Muscle layer of duodenum (tissue), 2 donors: ENCODE measurements at regions not wholly inside any gene's neighbourhood (a gene's known extent, or its start where the extent isn't known, plus 50 kb on each side); places are given as distances from the start of the nearest gene placed in this dataset.

Experiments used
- H3K27ac ChIP-seq: one replicate; pipeline ENCODE4 v1.7.0; 2013; ENCODE audit warnings: mild to moderate bottlenecking, low read length
- H3K27me3 ChIP-seq: one replicate; pipeline ENCODE4 v1.7.0; 2013; ENCODE audit warnings: low read depth, mild to moderate bottlenecking, control low read depth, low read length
- H3K36me3 ChIP-seq, 2 donors: one replicate each; pipeline ENCODE4 v1.7.0; 2013; ENCODE audit warnings: low read length in 2 of 2, control low read depth in 1 of 2, mild to moderate bottlenecking in 1 of 2; ENCODE audit not compliant: insufficient read depth in 2 of 2, control insufficient read depth in 1 of 2
- H3K4me1 ChIP-seq, 2 donors: one replicate each; pipeline ENCODE4 v1.7.0; 2013; ENCODE audit warnings: low read length in 2 of 2, mild to moderate bottlenecking in 2 of 2, control low read depth in 1 of 2, moderate library complexity in 1 of 2; ENCODE audit not compliant: insufficient read depth in 2 of 2, control insufficient read depth in 1 of 2
- H3K4me3 ChIP-seq, 2 donors: one replicate each; pipeline ENCODE4 v1.7.0; 2013; ENCODE audit warnings: low read length in 2 of 2, low read depth in 1 of 2, mild to moderate bottlenecking in 1 of 2
- H3K9me3 ChIP-seq, 2 donors: one replicate each; pipeline ENCODE4 v1.7.0; 2013; ENCODE audit warnings: low read length in 2 of 2, control low read depth in 1 of 2, mild to moderate bottlenecking in 1 of 2; ENCODE audit not compliant: control insufficient read depth in 1 of 2
- donor health status: healthy.

GRCh38 chr11:70623906-70624597 lies 225.7 kb downstream of the CTTN start:
- no peak overlapping the region for H3K4me3 ChIP-seq
- peaks cover 0 to 8% of the 10 kb centered on the region in 2 donors for H3K4me1 ChIP-seq
- H3K36me3 ChIP-seq: no peaks in the 10 kb centered on the region
- no peak overlapping the region for H3K27ac ChIP-seq
- peaks cover 6 to 9% of the 10 kb centered on the region in 2 donors for H3K9me3 ChIP-seq
- no peaks in the 10 kb centered on the region for H3K27me3 ChIP-seq

GRCh38 chr11:70624598-70624993 lies 226.3 kb downstream of the CTTN start:
- Histone ChIP-seq H3K36me3 (no peaks in the 10 kb centered on the region), H3K9me3 (peaks cover 6 to 9% of the 10 kb centered on the region in 2 donors), H3K27ac (no peak overlapping the region), H3K4me1 (peaks cover 0 to 8% of the 10 kb centered on the region in 2 donors), H3K4me3 (no peak overlapping the region), H3K27me3 (no peaks in the 10 kb centered on the region)

GRCh38 chr11:70625051-70625450 lies 226.7 kb downstream of the CTTN start:
- Histone ChIP-seq H3K4me3 (no peak overlapping the region), H3K9me3 (peaks cover 6 to 9% of the 10 kb centered on the region in 2 donors), H3K27me3 (no peaks in the 10 kb centered on the region), H3K36me3 (no peaks in the 10 kb centered on the region), H3K27ac (no peak overlapping the region), H3K4me1 (peaks cover 0 to 8% of the 10 kb centered on the region in 2 donors)

GRCh38 chr11:70625582-70626518 lies 227.5 kb downstream of the CTTN start:
- no peaks in the 10 kb centered on the region for H3K36me3 ChIP-seq
- H3K4me1 ChIP-seq: peaks cover 0 to 8% of the 10 kb centered on the region in 2 donors
- H3K27ac ChIP-seq: no peak overlapping the region
- no peaks in the 10 kb centered on the region for H3K27me3 ChIP-seq
- H3K9me3 ChIP-seq: peaks cover 2 to 5% of the 10 kb centered on the region in 2 donors
- no peak overlapping the region for H3K4me3 ChIP-seq

GRCh38 chr11:70627219-70627618 lies 228.9 kb downstream of the CTTN start:
- no peak overlapping the region for H3K4me3 ChIP-seq
- no peak overlapping the region for H3K27ac ChIP-seq
- H3K36me3 ChIP-seq: no peaks in the 10 kb centered on the region
- peaks cover 0 to 8% of the 10 kb centered on the region in 2 donors for H3K4me1 ChIP-seq
- no peaks in the 10 kb centered on the region for H3K9me3 ChIP-seq
- H3K27me3 ChIP-seq: no peaks in the 10 kb centered on the region

- Histone ChIP-seq H3K9me3 (no peaks in the 10 kb centered on the region), H3K27me3 (no peaks in the 10 kb centered on the region), H3K27ac (no peak overlapping the region), H3K4me1 (peaks cover 0 to 8% of the 10 kb centered on the region in 2 donors), H3K4me3 (no peak overlapping the region), H3K36me3 (no peaks in the 10 kb centered on the region)
Measured at GRCh38 chr11:70628176-70628854, 230.0 kb downstream of the CTTN start.

- Histone ChIP-seq H3K9me3 (no peaks in the 10 kb centered on the region), H3K27ac (no peak overlapping the region), H3K36me3 (no peaks in the 10 kb centered on the region), H3K4me1 (peaks cover 0 to 8% of the 10 kb centered on the region in 2 donors), H3K4me3 (peak overlapping the region in 1 of 2 donors; percentile 8), H3K27me3 (no peaks in the 10 kb centered on the region)
Measured at GRCh38 chr11:70628855-70629844, 230.8 kb downstream of the CTTN start.

GRCh38 chr11:70630068-70630467 lies 231.7 kb downstream of the CTTN start:
- H3K27me3 ChIP-seq: no peaks in the 10 kb centered on the region

GRCh38 chr11:70630816-70631623 lies 232.7 kb downstream of the CTTN start:
- Histone ChIP-seq H3K36me3 (no peaks in the 10 kb centered on the region), H3K27me3 (no peaks in the 10 kb centered on the region), H3K9me3 (no peaks in the 10 kb centered on the region), H3K4me3 (no peak overlapping the region), H3K4me1 (peaks cover 0 to 8% of the 10 kb centered on the region in 2 donors), H3K27ac (no peak overlapping the region)

More at GRCh38 chr11:70630068-70630467, 231.7 kb downstream of the CTTN start:
- Histone ChIP-seq H3K4me3 (no peak overlapping the region), H3K27ac (no peak overlapping the region), H3K9me3 (no peaks in the 10 kb centered on the region), H3K4me1 (peaks cover 0 to 8% of the 10 kb centered on the region in 2 donors), H3K36me3 (no peaks in the 10 kb centered on the region)

GRCh38 chr11:70631624-70632047 lies 233.3 kb downstream of the CTTN start:
- no peaks in the 10 kb centered on the region for H3K27me3 ChIP-seq
- H3K4me3 ChIP-seq: no peak overlapping the region
- H3K9me3 ChIP-seq: no peaks in the 10 kb centered on the region
- no peak overlapping the region for H3K27ac ChIP-seq
- peaks cover 0 to 8% of the 10 kb centered on the region in 2 donors for H3K4me1 ChIP-seq
- no peaks in the 10 kb centered on the region for H3K36me3 ChIP-seq
